Smooth muscle cell of the brain vasculature (primary cell): ENCODE measurements at regions not wholly inside any gene's neighbourhood (a gene's known extent, or its start where the extent isn't known, plus 50 kb on each side); places are given as distances from the start of the nearest gene placed in this dataset.
"Not testable (repeated sequence)": the region's sequence is repeated elsewhere in the genome, so short reads cannot be mapped to it uniquely, and the experiment has no call there.

Source experiments
- DNase-seq: peaks from one replicate; pipeline ENCODE4 v3.0.0-alpha.2; 2012; ENCODE audit warnings: low read depth, low spot score

GRCh38 chr16:88128556-88128955, 177.3 kb downstream of the BANP start:
- DNase-seq: no peak

DNA sequence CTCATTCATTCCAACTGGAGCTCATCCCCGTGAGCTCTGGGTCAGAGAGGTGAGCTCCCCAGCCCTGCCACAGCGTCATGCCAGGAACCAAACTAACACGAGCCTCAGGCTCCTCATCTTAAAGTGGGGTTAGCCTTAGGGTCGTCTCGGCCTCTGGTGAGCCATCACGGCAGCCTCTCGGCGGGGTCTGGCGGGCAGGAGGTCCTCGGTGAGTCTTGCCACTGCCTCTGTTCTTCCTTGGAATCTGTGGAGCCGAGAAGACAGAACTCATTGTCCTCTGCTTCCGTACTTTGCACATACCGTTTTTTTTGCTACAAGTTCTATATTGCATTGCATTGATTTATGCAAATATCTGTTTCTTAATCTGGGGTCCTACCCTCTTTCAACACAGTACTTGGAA, 177.9 kb downstream of the BANP start:
- not testable (repeated sequence) for DNase-seq

DNA sequence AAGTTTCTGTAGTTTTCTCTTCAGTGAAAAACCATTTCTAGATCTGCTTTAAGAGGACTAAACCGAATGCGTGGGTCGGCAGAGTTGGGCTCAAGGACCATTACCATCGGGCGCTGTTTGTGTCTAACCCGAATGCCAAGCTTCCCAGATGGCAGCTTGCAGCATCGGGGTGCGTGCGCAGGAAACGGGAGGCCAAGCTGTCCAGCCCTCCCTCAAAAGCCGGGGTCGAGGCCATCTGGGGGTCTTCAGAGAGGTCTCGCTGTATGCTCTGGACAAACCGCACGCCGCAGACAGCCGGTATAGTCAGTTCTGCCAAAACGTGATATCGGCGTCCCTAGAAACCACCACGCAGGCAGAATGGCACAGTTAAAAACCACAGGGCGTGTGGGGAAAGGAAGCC, 178.8 kb downstream of the BANP start:
- no peak for DNase-seq

GRCh38 chr16:88130681-88131080, 179.4 kb downstream of the BANP start:
- DNase-seq: no peak

DNA sequence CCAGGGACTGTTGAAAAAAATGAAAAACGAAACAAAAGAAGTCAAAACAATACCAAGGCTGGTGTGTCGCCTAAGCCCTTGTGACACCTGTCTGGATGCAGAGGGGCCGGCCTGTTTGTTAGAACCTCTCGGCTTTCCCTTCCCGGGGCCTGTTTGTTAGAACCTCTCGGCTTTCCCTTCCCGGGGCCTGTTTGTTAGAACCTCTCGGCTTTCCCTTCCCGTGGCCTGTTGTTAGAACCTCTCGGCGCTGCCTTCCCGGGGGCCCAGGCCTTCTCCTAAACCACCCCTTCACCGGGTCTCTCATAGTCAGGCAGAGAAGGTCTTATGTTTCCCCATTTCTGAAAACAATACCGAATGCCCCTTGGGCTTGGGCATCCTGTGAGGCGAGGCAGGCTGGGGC, 180.0 kb downstream of the BANP start:
- DNase-seq: no peak

DNA sequence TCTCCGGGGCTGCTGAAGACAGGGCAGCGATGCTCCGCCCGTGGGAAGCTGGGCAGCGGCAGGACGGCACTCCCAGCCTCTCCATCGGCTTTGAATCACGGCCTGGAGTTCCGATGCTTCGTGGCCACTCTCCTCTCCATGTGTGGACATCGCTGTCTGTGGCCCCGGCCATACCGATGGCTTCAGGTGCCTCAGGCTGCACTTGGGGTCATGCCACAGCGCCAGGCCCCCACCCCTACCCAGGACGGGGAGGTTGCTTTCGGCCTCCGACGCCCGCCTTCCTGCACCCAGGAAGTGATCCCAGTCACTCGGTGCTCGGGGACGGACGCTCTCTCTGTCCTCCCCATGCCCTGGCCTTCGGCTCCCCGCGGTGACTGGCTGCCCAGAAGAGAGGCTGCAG, 180.7 kb downstream of the BANP start:
- no peak for DNase-seq

DNA sequence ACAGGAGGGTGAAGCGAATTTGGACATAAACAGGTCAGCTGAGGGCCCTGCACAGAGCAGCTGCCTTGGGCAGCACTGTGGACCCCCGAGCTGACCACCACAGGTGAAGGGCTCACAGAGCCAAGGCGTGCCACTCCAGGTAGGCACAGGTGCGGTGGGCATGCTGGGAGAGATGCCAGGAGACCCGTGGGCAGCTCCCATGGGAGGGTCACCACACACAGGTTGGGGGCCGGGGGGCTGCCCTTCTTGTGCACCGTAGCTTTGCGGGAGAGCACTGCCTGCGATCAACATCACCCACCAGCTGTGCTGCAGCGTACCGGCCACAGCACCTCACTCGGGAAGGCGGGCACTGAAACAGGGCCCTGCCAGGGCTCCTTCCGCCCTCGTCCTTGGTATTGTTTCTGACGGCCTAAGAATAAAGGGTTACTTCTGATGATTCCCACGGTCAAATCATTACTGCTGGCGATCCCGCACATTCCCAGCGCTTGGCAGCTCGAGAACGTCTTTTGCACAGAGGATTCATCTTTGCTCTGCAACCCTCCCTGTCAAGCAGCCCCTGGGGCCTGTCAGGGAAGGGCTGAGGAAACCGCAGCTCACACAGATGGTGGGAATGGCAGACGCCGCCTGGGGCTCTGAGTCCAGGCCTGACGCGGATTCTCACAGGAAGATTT, 181.7 kb downstream of the BANP start:
- DNase-seq: no peak

DNA sequence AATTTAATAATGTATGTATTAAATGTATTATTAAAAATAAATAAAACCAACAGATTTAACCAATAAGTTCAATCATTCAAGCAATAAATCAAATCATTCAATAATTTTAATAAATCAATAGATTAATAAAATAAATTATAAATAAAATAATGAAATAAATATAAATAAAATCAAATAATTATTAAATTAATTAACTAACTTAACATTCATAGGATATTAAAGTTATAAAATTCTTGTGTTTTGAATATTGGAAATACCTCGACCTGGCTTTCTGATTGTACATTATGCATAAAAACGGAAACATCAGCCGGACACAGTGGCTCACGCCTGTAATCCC, 182.2 kb downstream of the BANP start:
- DNase-seq: no peak

- DNase-seq: not testable (repeated sequence)
Measured at GRCh38 chr16:88134172-88134898, 183.1 kb downstream of the BANP start.

- not testable (repeated sequence) for DNase-seq
Measured at GRCh38 chr16:88134899-88135682, 183.9 kb downstream of the BANP start.

GRCh38 chr16:88136211-88136713, 185.0 kb downstream of the BANP start:
- DNase-seq: not testable (repeated sequence)

- DNase-seq: not testable (repeated sequence)
Measured at GRCh38 chr16:88136939-88137338, 185.7 kb downstream of the BANP start.

- not testable (repeated sequence) for DNase-seq
Measured at GRCh38 chr16:88139141-88139540, 187.9 kb downstream of the BANP start.

DNA sequence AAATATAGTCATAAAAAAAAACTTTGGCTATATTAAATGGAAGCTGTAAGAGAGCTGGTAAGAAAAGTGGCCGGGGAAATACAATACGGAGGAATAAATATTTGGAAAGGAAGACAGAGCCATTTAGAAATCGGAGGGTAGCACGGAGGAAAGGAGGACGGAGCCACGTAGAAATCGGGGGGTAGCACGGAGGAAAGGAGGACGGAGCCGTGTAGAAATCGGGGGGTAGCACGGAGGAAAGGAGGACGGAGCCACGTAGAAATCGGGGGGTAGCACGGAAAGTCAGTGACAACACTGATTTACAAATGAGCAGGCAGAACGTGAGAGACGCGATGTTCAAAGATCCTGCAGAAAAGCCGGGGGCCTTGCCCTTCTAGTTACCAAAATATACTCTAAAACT, 189.0 kb downstream of the BANP start:
- DNase-seq: not testable (repeated sequence)

DNA sequence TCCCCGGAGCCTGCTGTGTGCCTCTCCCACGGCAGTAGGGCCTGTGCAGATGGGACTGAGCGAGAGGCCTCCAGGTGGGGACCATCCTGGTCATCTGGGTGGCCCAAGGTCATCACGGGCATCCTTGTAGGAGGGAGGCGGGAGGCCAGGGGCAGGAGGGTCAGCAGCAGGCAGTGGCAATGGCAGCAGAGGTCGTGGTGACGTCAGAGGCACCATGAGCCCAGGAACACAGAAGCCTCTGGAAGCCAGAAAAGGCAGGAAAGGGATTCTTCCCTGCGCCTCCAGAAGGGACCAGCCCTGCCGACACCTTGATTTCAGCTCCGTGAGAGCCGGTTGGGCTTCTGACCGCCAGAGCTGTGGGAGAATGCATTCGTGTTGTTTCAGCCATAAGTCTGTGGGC, 190.3 kb downstream of the BANP start:
- no peak for DNase-seq

GRCh38 chr16:88142056-88142935, 191.1 kb downstream of the BANP start:
- not testable (repeated sequence) for DNase-seq

GRCh38 chr16:88143122-88144027, 192.1 kb downstream of the BANP start:
- DNase-seq: not testable (repeated sequence)

DNA sequence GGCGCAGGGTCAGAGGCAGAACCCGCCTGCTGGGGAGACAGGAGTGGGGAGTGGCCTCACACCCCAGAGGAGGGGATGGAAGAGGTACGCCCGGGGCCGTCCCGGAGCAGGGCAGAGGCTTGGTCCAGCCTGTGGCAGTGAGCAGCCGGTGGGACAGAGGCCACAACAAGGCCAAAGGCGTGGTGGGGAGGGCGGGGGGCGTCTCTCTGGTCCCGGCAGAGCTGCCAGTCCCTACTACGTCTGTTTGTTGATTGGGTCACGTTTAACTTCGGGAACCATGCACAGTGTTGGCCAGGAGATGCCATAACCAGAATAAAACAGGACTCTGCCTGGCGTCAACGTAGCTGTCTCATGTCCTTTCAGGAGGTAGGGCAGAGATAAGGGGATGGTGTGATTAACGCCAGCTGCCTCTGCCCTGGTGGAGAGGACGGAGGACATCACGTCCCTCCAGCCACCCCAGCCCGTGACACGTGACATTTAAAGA, 192.8 kb downstream of the BANP start:
- DNase-seq: no peak

- not testable (repeated sequence) for DNase-seq
Measured at GRCh38 chr16:88145376-88145775, 194.1 kb downstream of the BANP start.

GRCh38 chr16:88145824-88146405, 194.7 kb downstream of the BANP start:
- not testable (repeated sequence) for DNase-seq
